Small intestine (tissue), 7 donors: ENCODE measurements at regions not wholly inside any gene's neighbourhood (a gene's known extent, or its start where the extent isn't known, plus 50 kb on each side); places are given as distances from the start of the nearest gene placed in this dataset.

Source experiments
- DNase-seq, 2 donors: peaks; one replicate each; pipeline versions ENCODE4 v3.0.0 to v3.0.0-alpha.2; 2013
- FAIRE-seq: peaks from 2 replicates; lab custom pipeline; 2012; peaks lifted over from hg19 to GRCh38; lab: Jason Lieb, UNC
- H3K27ac ChIP-seq, 3 donors: one replicate each; pipeline ENCODE4 v1.5.1; 2013; ENCODE audit warnings: low read length in 2 of 3, mild to moderate bottlenecking in 2 of 3, control low read depth in 1 of 3, inconsistent platforms in 1 of 3, low read depth in 1 of 3, moderate library complexity in 1 of 3
- H3K27me3 ChIP-seq, 3 donors: one replicate each; pipeline ENCODE4 v1.6.1; 2013; ENCODE audit warnings: low read length in 3 of 3, inconsistent platforms in 1 of 3; ENCODE audit not compliant: control insufficient read depth in 3 of 3, insufficient read depth in 3 of 3
- H3K36me3 ChIP-seq, 3 donors: one replicate each; pipeline ENCODE4 v1.6.1; 2013; ENCODE audit warnings: low read length in 3 of 3, inconsistent platforms in 1 of 3, low read depth in 1 of 3, mild to moderate bottlenecking in 1 of 3, moderate library complexity in 1 of 3; ENCODE audit not compliant: control insufficient read depth in 3 of 3, insufficient read depth in 2 of 3
- H3K4me1 ChIP-seq, 3 donors: one replicate each; pipeline ENCODE4 v1.6.1; 2013; ENCODE audit warnings: low read length in 2 of 3, inconsistent platforms in 1 of 3, low read depth in 1 of 3, mild to moderate bottlenecking in 1 of 3, moderate library complexity in 1 of 3; ENCODE audit not compliant: control insufficient read depth in 3 of 3, insufficient read depth in 2 of 3
- H3K4me3 ChIP-seq, 3 donors: one replicate each; pipeline ENCODE4 v1.5.1; 2013; ENCODE audit warnings: low read length in 3 of 3, control low read depth in 1 of 3, inconsistent platforms in 1 of 3, low read depth in 1 of 3, mild to moderate bottlenecking in 1 of 3, moderate library complexity in 1 of 3
- H3K9me3 ChIP-seq, 2 donors: one replicate each; pipeline ENCODE4 v1.6.1; 2013; ENCODE audit warnings: low read depth in 1 of 2, low read length in 1 of 2; ENCODE audit not compliant: control insufficient read depth in 2 of 2, insufficient read depth in 1 of 2
- WGBS, 3 donors: extraction: QIAGEN DNeasy Blood & Tissue Kit; methylation state at CpG; one replicate each; pipeline ENCODE4 v1.1.7; 2013; 5-methylcytosine and 5-hydroxymethylcytosine counted together
- donor health status: healthy with polysubstance abuse.
- donor health status: control.
- donor health status: control.
- donor health status: Bipolar disorder and iron deficiency.
- donor health status: healthy.

- no peak for DNase-seq
- Histone ChIP-seq H3K36me3 (no peaks in the 10 kb centered on the region), H3K9me3 (peaks cover 0 to 5% of the 10 kb centered on the region in 2 donors), H3K27me3 (peaks cover 0 to 9% (median 5%) of the 10 kb centered on the region in 3 donors), H3K27ac (no peak overlapping the region), H3K4me3 (no peak overlapping the region), H3K4me1 (no peaks in the 10 kb centered on the region)
- WGBS, 3 donors: 47 to 59% (median 49%) methylated on average over 8 of the region's 8 CpGs
- no peak for FAIRE-seq
These were observed 187.0 kb upstream of the RPL38 start for GRCh38 chr17:74016461-74016860.

- DNase-seq: no peak
- no peaks in the 10 kb centered on the region for H3K36me3 ChIP-seq
- H3K27me3 ChIP-seq: peaks cover 0 to 9% (median 5%) of the 10 kb centered on the region in 3 donors
- no peak for FAIRE-seq
- H3K4me3 ChIP-seq: no peak overlapping the region
- H3K27ac ChIP-seq: no peak overlapping the region
- H3K4me1 ChIP-seq: no peaks in the 10 kb centered on the region
- 78 to 86% (median 79%) methylated on average over 8 of the region's 8 CpGs for WGBS, 3 donors
- peaks cover 0 to 5% of the 10 kb centered on the region in 2 donors for H3K9me3 ChIP-seq
These were observed 186.0 kb upstream of the RPL38 start for GRCh38 chr17:74017466-74017865.

GRCh38 chr17:74018115-74018514 lies 185.4 kb upstream of the RPL38 start:
- Histone ChIP-seq H3K9me3 (peaks cover 0 to 5% of the 10 kb centered on the region in 2 donors), H3K27me3 (peaks cover 0 to 9% (median 5%) of the 10 kb centered on the region in 3 donors), H3K27ac (no peak overlapping the region), H3K4me3 (no peak overlapping the region), H3K36me3 (no peaks in the 10 kb centered on the region), H3K4me1 (no peaks in the 10 kb centered on the region)
- no peak for DNase-seq
- no peak for FAIRE-seq
- 47 to 75% (median 62%) methylated on average over 4 of the region's 4 CpGs for WGBS, 3 donors

DNA sequence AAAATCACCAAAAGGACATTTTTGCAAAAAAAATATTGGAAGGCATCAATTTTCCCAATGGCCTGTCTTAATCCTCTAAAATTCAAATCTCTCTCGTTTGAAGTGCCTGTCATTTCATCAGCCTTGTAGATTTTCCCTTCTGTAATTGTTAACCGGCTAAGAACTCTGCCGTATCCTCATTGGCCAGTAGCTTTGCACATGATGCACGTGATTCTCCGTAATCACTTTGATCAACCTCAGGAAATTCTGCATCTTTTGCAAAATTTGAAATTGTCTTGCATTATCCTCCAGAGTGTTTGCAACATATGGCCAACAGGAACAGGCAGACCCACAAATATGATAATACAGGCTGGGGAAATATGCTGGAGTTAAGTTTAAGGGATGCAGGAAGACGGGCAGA lies 184.2 kb upstream of the RPL38 start:
- H3K4me3 ChIP-seq: no peak overlapping the region
- no peaks in the 10 kb centered on the region for H3K4me1 ChIP-seq
- no peaks in the 10 kb centered on the region for H3K36me3 ChIP-seq
- no peak overlapping the region for H3K27ac ChIP-seq
- peaks cover 0 to 7% (median 2%) of the 10 kb centered on the region in 3 donors for H3K27me3 ChIP-seq
- 75 to 82% (median 78%) methylated on average over 6 of the region's 6 CpGs for WGBS, 3 donors
- no peak for FAIRE-seq
- H3K9me3 ChIP-seq: peaks cover 0 to 6% of the 10 kb centered on the region in 2 donors
- no peak for DNase-seq

- Histone ChIP-seq H3K4me3 (no peak overlapping the region), H3K4me1 (no peaks in the 10 kb centered on the region), H3K27ac (no peak overlapping the region), H3K27me3 (peaks cover 0 to 7% (median 2%) of the 10 kb centered on the region in 3 donors), H3K36me3 (no peaks in the 10 kb centered on the region), H3K9me3 (peaks cover 0 to 12% of the 10 kb centered on the region in 2 donors)
- no peak for DNase-seq
- 65 to 85% (median 81%) methylated on average over 1 of the region's 1 CpG for WGBS, 3 donors
- FAIRE-seq: no peak
These were observed 183.6 kb upstream of the RPL38 start for GRCh38 chr17:74019860-74020259.

- DNase-seq (no peak), FAIRE-seq (no peak)
- peaks cover 0 to 11% of the 10 kb centered on the region in 2 donors for H3K9me3 ChIP-seq
- H3K36me3 ChIP-seq: no peaks in the 10 kb centered on the region
- H3K27me3 ChIP-seq: peaks cover 0 to 5% (median 0%) of the 10 kb centered on the region in 3 donors
- 30 to 56% (median 46%) methylated on average over 3 of the region's 3 CpGs for WGBS, 3 donors
- no peak overlapping the region for H3K4me3 ChIP-seq
- no peak overlapping the region for H3K27ac ChIP-seq
- no peaks in the 10 kb centered on the region for H3K4me1 ChIP-seq
These were observed 183.0 kb upstream of the RPL38 start for GRCh38 chr17:74020522-74020921.

- no peak for FAIRE-seq
These were observed 178.5 kb upstream of the RPL38 start for GRCh38 chr17:74024871-74025531.

DNA sequence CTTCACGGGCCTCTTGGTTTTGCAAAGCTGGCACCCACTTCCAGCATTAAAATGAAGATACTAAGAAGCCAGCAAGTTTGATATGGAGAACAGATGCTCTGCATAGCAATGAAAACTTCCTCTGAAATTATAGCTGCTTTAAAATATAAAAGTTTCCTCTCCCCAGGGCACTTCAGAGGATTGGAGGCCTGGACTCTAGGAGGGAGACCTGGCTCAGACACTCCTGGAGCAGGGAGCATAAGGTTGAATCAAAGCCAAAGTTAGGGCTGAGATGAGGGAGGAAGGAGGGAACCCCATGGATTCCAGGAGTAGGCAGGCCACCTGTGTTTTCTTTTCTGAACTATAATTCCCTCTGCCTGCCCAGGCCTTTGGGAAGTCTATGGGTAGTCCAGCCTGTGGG lies 176.0 kb upstream of the RPL38 start:
- DNase-seq (no peak), FAIRE-seq (no peak)
- Histone ChIP-seq H3K9me3 (peaks cover 0 to 10% of the 10 kb centered on the region in 2 donors), H3K27me3 (peaks cover 0 to 2% (median 0%) of the 10 kb centered on the region in 3 donors), H3K36me3 (no peaks in the 10 kb centered on the region), H3K4me3 (no peak overlapping the region), H3K4me1 (no peaks in the 10 kb centered on the region), H3K27ac (no peak overlapping the region)
- 42 to 61% (median 56%) methylated on average over 1 of the region's 1 CpG for WGBS, 3 donors

More at GRCh38 chr17:74024871-74025531, 178.5 kb upstream of the RPL38 start:
- H3K9me3 ChIP-seq: peaks cover 0 to 10% of the 10 kb centered on the region in 2 donors
- H3K4me1 ChIP-seq: no peaks in the 10 kb centered on the region
- H3K27ac ChIP-seq: no peak overlapping the region
- peaks cover 0 to 2% (median 0%) of the 10 kb centered on the region in 3 donors for H3K27me3 ChIP-seq
- DNase-seq: peak; percentile 11 to 44
- 14 to 31% (median 25%) methylated on average over 10 of the region's 10 CpGs for WGBS, 3 donors
- H3K4me3 ChIP-seq: no peak overlapping the region
- no peaks in the 10 kb centered on the region for H3K36me3 ChIP-seq
